ENCODE measurements at regions not wholly inside any gene's neighbourhood (a gene's known extent, or its start where the extent isn't known, plus 50 kb on each side); places are given as distances from the start of the nearest gene placed in this dataset.

DNA sequence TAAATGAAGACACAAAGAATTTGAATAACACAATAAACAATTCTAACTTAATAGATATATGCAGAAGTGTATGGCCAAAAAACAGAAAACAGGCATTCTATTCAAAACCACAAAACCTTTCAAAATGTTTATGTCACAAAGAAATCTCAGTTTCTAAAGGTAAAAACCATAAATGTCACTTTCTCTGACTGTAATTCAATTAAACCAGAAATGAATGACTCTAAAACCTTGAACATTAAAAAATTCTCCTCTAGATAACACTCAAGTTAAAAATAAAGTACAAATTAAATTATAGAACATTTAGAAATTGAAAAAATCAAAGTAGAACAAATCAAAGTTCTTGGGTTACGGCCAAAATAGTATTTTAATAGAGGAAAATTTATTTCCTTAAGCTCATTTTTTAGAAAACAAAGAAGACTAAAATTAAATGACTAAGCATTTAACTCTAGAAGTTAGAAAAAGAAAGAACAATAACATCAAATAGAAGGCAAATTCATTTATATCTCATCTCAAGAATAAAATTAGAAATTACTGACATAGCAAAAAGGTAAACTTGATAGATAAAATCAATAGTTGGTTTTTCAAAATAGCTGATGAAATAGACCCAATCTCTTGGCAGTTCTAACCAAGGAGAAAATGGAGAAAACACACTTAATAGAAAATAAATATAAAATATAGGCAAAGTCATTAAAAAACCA, 198.8 kb downstream of the TEX36 start:
- TF ChIP-seq, protein P1, sequence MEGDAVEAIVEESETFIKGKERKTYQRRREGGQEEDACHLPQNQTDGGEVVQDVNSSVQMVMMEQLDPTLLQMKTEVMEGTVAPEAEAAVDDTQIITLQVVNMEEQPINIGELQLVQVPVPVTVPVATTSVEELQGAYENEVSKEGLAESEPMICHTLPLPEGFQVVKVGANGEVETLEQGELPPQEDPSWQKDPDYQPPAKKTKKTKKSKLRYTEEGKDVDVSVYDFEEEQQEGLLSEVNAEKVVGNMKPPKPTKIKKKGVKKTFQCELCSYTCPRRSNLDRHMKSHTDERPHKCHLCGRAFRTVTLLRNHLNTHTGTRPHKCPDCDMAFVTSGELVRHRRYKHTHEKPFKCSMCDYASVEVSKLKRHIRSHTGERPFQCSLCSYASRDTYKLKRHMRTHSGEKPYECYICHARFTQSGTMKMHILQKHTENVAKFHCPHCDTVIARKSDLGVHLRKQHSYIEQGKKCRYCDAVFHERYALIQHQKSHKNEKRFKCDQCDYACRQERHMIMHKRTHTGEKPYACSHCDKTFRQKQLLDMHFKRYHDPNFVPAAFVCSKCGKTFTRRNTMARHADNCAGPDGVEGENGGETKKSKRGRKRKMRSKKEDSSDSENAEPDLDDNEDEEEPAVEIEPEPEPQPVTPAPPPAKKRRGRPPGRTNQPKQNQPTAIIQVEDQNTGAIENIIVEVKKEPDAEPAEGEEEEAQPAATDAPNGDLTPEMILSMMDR (IDR thresholded peaks at IDR 0.05; ENCODE audit: unreplicated experiment): no peak
- H3K27me3 Mint-ChIP-seq (ENCODE audit: low read depth): peaks cover 1% of the 10 kb centered on the region
- no peak overlapping the region for H3K4me3 Mint-ChIP-seq
- H3K9me3 Mint-ChIP-seq: no peaks in the 10 kb centered on the region
- no peaks in the 10 kb centered on the region for H3K36me3 Mint-ChIP-seq
- H3K4me1 Mint-ChIP-seq: peaks cover 55% of the 10 kb centered on the region
- H3K27ac Mint-ChIP-seq: peak overlapping the region; percentile 67
- DNase-seq (ENCODE audit: low spot score in 2 of 2, unreplicated experiment in 2 of 2): no peak

DNA sequence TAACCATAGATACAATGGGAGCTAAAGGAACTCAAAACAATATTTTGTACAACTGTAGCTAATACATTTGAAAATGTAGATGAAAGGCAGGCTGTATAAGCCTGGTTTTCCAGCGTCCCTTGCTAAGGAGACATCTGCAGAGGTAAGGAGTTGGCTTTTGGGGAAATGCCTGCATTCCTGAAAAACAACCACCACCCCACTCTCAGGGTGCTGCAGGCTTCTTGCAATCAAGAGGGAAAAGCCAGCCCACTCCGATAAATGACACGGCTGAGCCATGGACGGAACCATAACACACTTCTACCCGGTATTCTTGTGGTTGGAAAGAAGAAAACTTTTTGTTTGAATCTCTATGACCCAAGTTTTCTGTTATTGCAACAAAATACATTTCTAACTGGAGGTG, 200.3 kb downstream of the TEX36 start:
- H3K36me3 Mint-ChIP-seq: no peaks in the 10 kb centered on the region
- H3K4me1 Mint-ChIP-seq: peaks cover 51% of the 10 kb centered on the region
- TF ChIP-seq, protein P1 (IDR thresholded peaks at IDR 0.05; ENCODE audit: unreplicated experiment): no peak
- H3K4me3 Mint-ChIP-seq: no peak overlapping the region
- no peak for DNase-seq (ENCODE audit: low spot score in 2 of 2, unreplicated experiment in 2 of 2)
- no peaks in the 10 kb centered on the region for H3K9me3 Mint-ChIP-seq
- H3K27me3 Mint-ChIP-seq (ENCODE audit: low read depth): no peaks in the 10 kb centered on the region
- peak overlapping the region; percentile 14 for H3K27ac Mint-ChIP-seq

DNA sequence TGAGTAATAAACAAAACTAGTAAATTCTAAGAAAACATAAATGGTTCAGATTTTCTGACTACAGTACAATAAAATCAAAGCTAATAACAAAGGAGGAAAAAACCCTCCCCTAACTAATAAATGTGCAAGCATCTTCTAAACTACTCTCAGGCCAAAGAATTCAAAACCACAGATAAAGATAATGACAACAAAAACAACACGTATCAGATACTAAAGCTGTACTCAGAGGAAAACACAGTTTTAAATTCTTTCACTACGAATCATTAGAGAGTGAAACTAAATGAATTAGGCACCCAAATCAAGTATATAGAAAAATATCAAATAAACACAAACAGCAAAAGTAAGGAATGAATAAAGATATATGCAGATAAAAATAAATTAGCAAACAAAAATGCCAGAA, 200.9 kb downstream of the TEX36 start:
- no peaks in the 10 kb centered on the region for H3K27me3 Mint-ChIP-seq (ENCODE audit: low read depth)
- H3K9me3 Mint-ChIP-seq: no peaks in the 10 kb centered on the region
- H3K27ac Mint-ChIP-seq: peak overlapping the region; percentile 44
- no peaks in the 10 kb centered on the region for H3K36me3 Mint-ChIP-seq
- no peak overlapping the region for H3K4me3 Mint-ChIP-seq
- H3K4me1 Mint-ChIP-seq: peaks cover 49% of the 10 kb centered on the region
- TF ChIP-seq, protein P1 (IDR thresholded peaks at IDR 0.05; ENCODE audit: unreplicated experiment): no peak
- no peak for DNase-seq (ENCODE audit: low spot score in 2 of 2, unreplicated experiment in 2 of 2)

DNA sequence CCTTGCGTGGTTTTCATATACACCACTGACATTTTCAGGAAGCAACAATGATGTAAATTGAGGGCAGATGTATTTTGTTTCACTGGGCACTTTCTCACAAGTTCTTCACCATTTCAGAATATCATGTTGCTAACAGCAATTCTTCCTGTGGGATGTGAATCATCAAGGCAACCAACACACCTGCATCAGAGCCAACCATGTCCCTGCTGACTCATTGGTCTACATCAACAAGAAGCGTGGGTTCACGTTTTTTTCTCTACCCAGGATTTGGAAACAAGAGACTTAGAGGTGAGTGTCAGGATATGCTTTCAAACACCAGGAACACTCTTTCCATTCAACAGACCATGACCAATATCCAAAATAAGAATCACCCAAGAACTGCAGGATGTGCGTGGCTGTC, 203.9 kb downstream of the TEX36 start:
- H3K27ac Mint-ChIP-seq: no peak overlapping the region
- H3K9me3 Mint-ChIP-seq: no peaks in the 10 kb centered on the region
- TF ChIP-seq, protein P1 (IDR thresholded peaks at IDR 0.05; ENCODE audit: unreplicated experiment): no peak
- no peaks in the 10 kb centered on the region for H3K36me3 Mint-ChIP-seq
- no peak overlapping the region for H3K4me3 Mint-ChIP-seq
- H3K4me1 Mint-ChIP-seq: peaks cover 41% of the 10 kb centered on the region
- peaks cover 1% of the 10 kb centered on the region for H3K27me3 Mint-ChIP-seq (ENCODE audit: low read depth)
- no peak for DNase-seq (ENCODE audit: low spot score in 2 of 2, unreplicated experiment in 2 of 2)

DNA sequence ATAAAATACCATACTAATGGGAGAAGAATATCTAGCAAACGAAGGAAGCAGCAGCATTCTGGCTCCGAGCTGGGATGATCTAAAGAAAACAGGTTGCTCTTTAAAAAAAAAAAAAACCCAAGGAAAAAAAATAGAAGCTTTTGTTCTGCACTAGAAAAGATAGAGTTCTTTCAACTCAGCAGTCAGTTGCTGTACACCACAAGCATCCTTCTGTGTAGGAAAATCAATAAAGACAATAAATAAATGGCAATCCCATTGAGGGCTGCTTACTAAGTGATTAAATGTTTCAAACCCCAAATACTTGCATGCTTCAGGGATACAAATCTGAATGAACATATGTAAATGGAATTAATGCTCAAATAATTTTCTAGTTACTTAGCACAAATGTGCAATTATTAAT, 207.1 kb downstream of the TEX36 start:
- TF ChIP-seq, protein P1 (IDR thresholded peaks at IDR 0.05; ENCODE audit: unreplicated experiment): no peak
- Mint-ChIP-seq H3K27me3 (ENCODE audit: low read depth) (peaks cover 1% of the 10 kb centered on the region), H3K36me3 (no peaks in the 10 kb centered on the region), H3K4me1 (peaks cover 37% of the 10 kb centered on the region), H3K4me3 (no peak overlapping the region), H3K27ac (no peak overlapping the region), H3K9me3 (no peaks in the 10 kb centered on the region)
- DNase-seq (ENCODE audit: low spot score in 2 of 2, unreplicated experiment in 2 of 2): no peak

All from mesothelial cell of epicardium (in vitro differentiated cells).